ENCODE measurements at regions not wholly inside any gene's neighbourhood (a gene's known extent, or its start where the extent isn't known, plus 50 kb on each side); places are given as distances from the start of the nearest gene placed in this dataset.

DNA sequence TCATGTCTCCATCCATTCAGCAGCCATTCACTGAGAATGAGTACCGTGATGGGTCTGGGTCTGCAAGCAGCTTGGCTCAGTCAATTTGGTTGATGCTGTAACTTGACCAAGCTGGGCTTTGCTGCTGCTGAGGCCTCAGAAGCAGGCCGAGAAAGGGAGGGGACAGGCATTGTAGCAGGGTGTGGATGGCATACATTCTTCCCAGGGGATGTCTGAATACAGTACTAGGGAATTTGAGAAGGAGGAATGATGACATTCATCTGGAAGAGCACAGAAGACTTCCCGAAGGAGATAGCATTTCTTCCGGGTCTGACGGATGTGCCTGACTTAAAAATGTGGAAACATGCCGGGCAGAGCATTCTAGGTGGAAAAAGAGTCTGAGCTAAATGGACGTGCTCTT is 105.3 kb upstream of the ADPGK start:
- H3K36me3 ChIP-seq (ENCODE audit: insufficient read depth, low read length) = no peaks in the 10 kb centered on the region
- no peaks in the 10 kb centered on the region for H4K20me1 ChIP-seq (ENCODE audit: insufficient read depth, low read length)
- H3K4me1 ChIP-seq (ENCODE audit: insufficient read depth, low read length) = no peaks in the 10 kb centered on the region
- no peak overlapping the region for H3K4me3 ChIP-seq (ENCODE audit: insufficient read depth, low read depth, low read length)
- peaks cover 20% of the 10 kb centered on the region for H3K27me3 Mint-ChIP-seq (ENCODE audit: low read depth, unreplicated experiment)
- FAIRE-seq (no peak), DNase-seq (ENCODE audit: low read depth) (no peak)
- no peak overlapping the region for H3K4me3 Mint-ChIP-seq (ENCODE audit: unreplicated experiment)
- peaks cover 4% of the 10 kb centered on the region for H3K9me3 ChIP-seq (ENCODE audit: insufficient read depth, low read depth, low read length)
- no peak overlapping the region for H3K27ac ChIP-seq (ENCODE audit: low read depth, low read length)
- H3K4me2 ChIP-seq (ENCODE audit: low read length) = no peak overlapping the region
- H3K27ac Mint-ChIP-seq (ENCODE audit: unreplicated experiment) = no peak overlapping the region
- no peaks in the 10 kb centered on the region for H3K4me1 Mint-ChIP-seq (ENCODE audit: low read depth, unreplicated experiment)
- no peak for TF ChIP-seq EZH2 (IDR thresholded peaks at IDR 0.05; ENCODE audit: insufficient read depth, low read length)
- TF ChIP-seq CTCF (IDR thresholded peaks at IDR 0.05; ENCODE audit: insufficient read depth, low read depth, low read length) = no peak
- no peaks in the 10 kb centered on the region for H3K27me3 ChIP-seq (ENCODE audit: insufficient read depth, low read length)
- H3K9ac ChIP-seq (ENCODE audit: low read length) = no peak overlapping the region
- no peaks in the 10 kb centered on the region for H3K79me2 ChIP-seq (ENCODE audit: insufficient read depth, low read length)
- no peaks in the 10 kb centered on the region for H3K36me3 Mint-ChIP-seq (ENCODE audit: low read depth, unreplicated experiment)
- H2AFZ ChIP-seq (ENCODE audit: low read depth, low read length) = no peak overlapping the region
- H3K9me3 Mint-ChIP-seq (ENCODE audit: unreplicated experiment) = no peaks in the 10 kb centered on the region

DNA sequence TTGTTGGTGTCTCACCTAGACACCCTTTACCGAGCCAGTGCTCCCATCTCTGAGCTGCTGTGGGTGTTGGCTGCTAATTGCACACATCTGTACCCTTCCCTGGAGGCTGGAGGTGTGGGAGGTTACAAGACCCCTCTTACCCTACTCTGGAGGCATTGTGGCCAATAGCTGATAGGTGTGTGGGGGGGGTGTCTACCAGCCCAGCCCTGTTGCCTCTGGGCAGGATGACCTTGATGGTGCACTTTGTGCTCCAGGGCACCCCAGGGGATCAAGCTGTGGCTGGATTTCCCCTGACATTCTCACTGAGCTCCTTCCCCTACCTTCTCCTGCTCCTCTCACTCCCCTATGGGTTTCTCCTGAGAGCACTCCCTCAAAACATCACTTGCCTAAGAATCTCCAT is 104.7 kb upstream of the ADPGK start:
- Mint-ChIP-seq H3K36me3 (ENCODE audit: low read depth, unreplicated experiment) (no peaks in the 10 kb centered on the region), H3K9me3 (ENCODE audit: unreplicated experiment) (no peaks in the 10 kb centered on the region), H3K27ac (ENCODE audit: unreplicated experiment) (no peak overlapping the region), H3K4me3 (ENCODE audit: unreplicated experiment) (no peak overlapping the region), H3K27me3 (ENCODE audit: low read depth, unreplicated experiment) (peaks cover 20% of the 10 kb centered on the region), H3K4me1 (ENCODE audit: low read depth, unreplicated experiment) (no peaks in the 10 kb centered on the region)
- H3K27me3 ChIP-seq (ENCODE audit: insufficient read depth, low read length) = no peaks in the 10 kb centered on the region
- FAIRE-seq (no peak), DNase-seq (ENCODE audit: low read depth) (no peak)
- H3K9me3 ChIP-seq (ENCODE audit: insufficient read depth, low read depth, low read length) = peaks cover 4% of the 10 kb centered on the region
- no peak overlapping the region for H2AFZ ChIP-seq (ENCODE audit: low read depth, low read length)
- H3K4me3 ChIP-seq (ENCODE audit: insufficient read depth, low read depth, low read length) = no peak overlapping the region
- H3K4me1 ChIP-seq (ENCODE audit: insufficient read depth, low read length) = no peaks in the 10 kb centered on the region
- no peaks in the 10 kb centered on the region for H4K20me1 ChIP-seq (ENCODE audit: insufficient read depth, low read length)
- TF ChIP-seq EZH2 (IDR thresholded peaks at IDR 0.05; ENCODE audit: insufficient read depth, low read length) (no peak), CTCF (IDR thresholded peaks at IDR 0.05; ENCODE audit: insufficient read depth, low read depth, low read length) (no peak)
- no peak overlapping the region for H3K27ac ChIP-seq (ENCODE audit: low read depth, low read length)
- H3K4me2 ChIP-seq (ENCODE audit: low read length) = no peak overlapping the region
- H3K9ac ChIP-seq (ENCODE audit: low read length) = no peak overlapping the region
- no peaks in the 10 kb centered on the region for H3K36me3 ChIP-seq (ENCODE audit: insufficient read depth, low read length)
- no peaks in the 10 kb centered on the region for H3K79me2 ChIP-seq (ENCODE audit: insufficient read depth, low read length)

DNA sequence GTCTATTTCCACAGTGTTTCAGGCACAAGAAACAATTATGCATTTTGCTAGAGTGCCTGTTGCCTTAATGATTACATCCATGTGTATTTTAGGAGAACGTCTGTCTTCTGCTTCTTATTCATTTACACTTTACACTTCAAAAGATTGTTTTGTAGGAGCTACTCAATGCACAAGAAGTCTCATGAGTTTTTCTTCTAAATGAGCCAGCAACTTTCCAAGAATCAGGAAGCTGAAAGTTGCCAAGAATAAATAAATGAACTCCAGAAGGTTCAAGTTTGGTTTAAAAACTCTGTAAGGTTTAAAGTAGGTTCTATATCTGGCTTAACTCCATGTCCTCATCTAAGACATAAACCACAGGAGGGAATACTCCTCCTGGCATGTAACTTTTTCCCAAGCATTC is 103.8 kb upstream of the ADPGK start:
- no peaks in the 10 kb centered on the region for H3K4me1 ChIP-seq (ENCODE audit: insufficient read depth, low read length)
- TF ChIP-seq CTCF (IDR thresholded peaks at IDR 0.05; ENCODE audit: insufficient read depth, low read depth, low read length) = no peak
- TF ChIP-seq EZH2 (IDR thresholded peaks at IDR 0.05; ENCODE audit: insufficient read depth, low read length) = no peak
- Mint-ChIP-seq H3K36me3 (ENCODE audit: low read depth, unreplicated experiment) (no peaks in the 10 kb centered on the region), H3K27ac (ENCODE audit: unreplicated experiment) (no peak overlapping the region), H3K4me1 (ENCODE audit: low read depth, unreplicated experiment) (no peaks in the 10 kb centered on the region), H3K27me3 (ENCODE audit: low read depth, unreplicated experiment) (peaks cover 20% of the 10 kb centered on the region), H3K9me3 (ENCODE audit: unreplicated experiment) (no peaks in the 10 kb centered on the region), H3K4me3 (ENCODE audit: unreplicated experiment) (no peak overlapping the region)
- no peak overlapping the region for H3K9ac ChIP-seq (ENCODE audit: low read length)
- no peak overlapping the region for H2AFZ ChIP-seq (ENCODE audit: low read depth, low read length)
- no peaks in the 10 kb centered on the region for H3K27me3 ChIP-seq (ENCODE audit: insufficient read depth, low read length)
- no peaks in the 10 kb centered on the region for H4K20me1 ChIP-seq (ENCODE audit: insufficient read depth, low read length)
- no peak overlapping the region for H3K4me2 ChIP-seq (ENCODE audit: low read length)
- FAIRE-seq (no peak), DNase-seq (ENCODE audit: low read depth) (no peak)
- peaks cover 4% of the 10 kb centered on the region for H3K9me3 ChIP-seq (ENCODE audit: insufficient read depth, low read depth, low read length)
- no peaks in the 10 kb centered on the region for H3K79me2 ChIP-seq (ENCODE audit: insufficient read depth, low read length)
- H3K36me3 ChIP-seq (ENCODE audit: insufficient read depth, low read length) = no peaks in the 10 kb centered on the region
- H3K27ac ChIP-seq (ENCODE audit: low read depth, low read length) = no peak overlapping the region
- H3K4me3 ChIP-seq (ENCODE audit: insufficient read depth, low read depth, low read length) = no peak overlapping the region
